ENCODE measurements at regions not wholly inside any gene's neighbourhood (a gene's known extent, or its start where the extent isn't known, plus 50 kb on each side); places are given as distances from the start of the nearest gene placed in this dataset.

DNA sequence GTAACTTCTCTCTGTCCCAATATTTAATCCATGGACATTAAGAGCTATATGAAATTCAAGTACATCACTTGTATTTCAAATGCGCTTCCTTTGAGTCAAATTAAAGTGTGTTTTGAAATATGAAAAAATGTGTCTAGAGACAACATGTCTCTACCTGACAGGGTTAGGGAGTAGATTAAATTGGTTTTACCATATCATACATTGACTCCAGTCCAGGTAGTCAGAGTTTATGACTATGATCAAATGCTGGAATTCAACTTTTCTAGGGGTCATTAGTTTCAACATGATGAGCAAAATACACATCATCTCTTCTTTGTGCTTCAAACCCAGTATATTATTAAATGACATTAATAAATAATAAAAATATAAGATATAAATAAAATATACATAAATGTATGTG lies 259.2 kb downstream of the CDH10 start:
- no CpG with 5 or more reads among the region's 1 CpG for WGBS, 2 experiments (ENCODE audit: insufficient coverage in 2 of 2)
- Histone ChIP-seq H3K9me3 (ENCODE audit: control insufficient read depth, low read length) (no peaks in the 10 kb centered on the region), H3K27ac (ENCODE audit: low read depth, low read length, severe bottlenecking) (no peak overlapping the region)

DNA sequence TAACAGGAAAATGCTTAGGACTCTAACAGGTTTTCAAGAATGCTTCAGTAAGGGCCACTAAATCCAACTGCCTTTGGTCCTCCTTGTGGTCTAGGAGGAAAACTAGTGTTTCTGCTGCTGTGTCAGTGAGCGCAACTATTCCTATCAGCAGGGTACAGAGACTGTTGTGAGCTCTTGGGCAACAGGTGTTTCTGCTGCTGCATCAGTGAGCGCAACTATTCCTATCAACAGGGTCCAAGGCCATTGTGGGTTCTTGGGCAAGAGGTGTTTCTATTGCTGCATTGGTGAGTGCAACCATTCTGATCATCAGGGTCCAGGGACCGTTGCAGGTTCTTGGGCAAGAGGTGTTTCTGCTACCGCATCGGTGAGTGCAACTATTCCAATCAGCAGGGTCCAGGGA lies 256.3 kb downstream of the CDH10 start:
- no peaks in the 10 kb centered on the region for H3K9me3 ChIP-seq (ENCODE audit: control insufficient read depth, low read length)
- 96% methylated on average over 3 to 4 of the region's 5 CpGs for WGBS, 2 experiments (ENCODE audit: insufficient coverage in 2 of 2)
- no peaks in the 10 kb centered on the region for H3K36me3 ChIP-seq (ENCODE audit: control insufficient read depth, insufficient read depth, low read length)
- no peak overlapping the region for H3K27ac ChIP-seq (ENCODE audit: low read depth, low read length, severe bottlenecking)
- H3K4me1 ChIP-seq (ENCODE audit: control insufficient read depth, insufficient read depth, low read length, poor library complexity, severe bottlenecking): peaks cover 13% of the 10 kb centered on the region
- H3K4me3 ChIP-seq (ENCODE audit: extremely low read depth, insufficient read depth, low read length, poor library complexity, severe bottlenecking): no peak overlapping the region

More for the DNA sequence above, 259.2 kb downstream of the CDH10 start:
- Histone ChIP-seq H3K36me3 (ENCODE audit: control insufficient read depth, insufficient read depth, low read length) (no peaks in the 10 kb centered on the region), H3K4me3 (ENCODE audit: extremely low read depth, insufficient read depth, low read length, poor library complexity, severe bottlenecking) (no peak overlapping the region), H3K4me1 (ENCODE audit: control insufficient read depth, insufficient read depth, low read length, poor library complexity, severe bottlenecking) (peaks cover 7% of the 10 kb centered on the region)

DNA sequence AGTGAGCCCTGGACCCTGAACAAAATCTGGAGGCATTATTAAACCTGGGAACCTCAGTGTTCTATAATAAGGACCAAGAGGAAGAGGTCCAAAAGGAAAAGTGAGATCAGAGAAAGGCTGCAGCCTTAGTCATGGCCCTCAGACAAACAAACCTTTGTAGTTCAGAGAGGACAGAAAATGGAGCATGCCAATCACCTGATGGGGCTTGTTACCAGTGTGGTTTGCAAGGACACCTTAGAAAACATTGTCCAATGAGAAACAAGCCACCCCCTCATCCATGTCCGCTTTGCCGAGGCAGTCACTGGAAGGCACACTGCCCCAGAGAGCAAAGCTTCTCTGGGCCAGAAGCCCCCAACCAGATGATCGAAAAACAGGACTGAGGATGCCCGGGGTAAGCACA lies 254.8 kb downstream of the CDH10 start:
- peaks cover 13% of the 10 kb centered on the region for H3K4me1 ChIP-seq (ENCODE audit: control insufficient read depth, insufficient read depth, low read length, poor library complexity, severe bottlenecking)
- no peak overlapping the region for H3K27ac ChIP-seq (ENCODE audit: low read depth, low read length, severe bottlenecking)
- no peaks in the 10 kb centered on the region for H3K9me3 ChIP-seq (ENCODE audit: control insufficient read depth, low read length)
- H3K36me3 ChIP-seq (ENCODE audit: control insufficient read depth, insufficient read depth, low read length): no peaks in the 10 kb centered on the region
- no peak overlapping the region for H3K4me3 ChIP-seq (ENCODE audit: extremely low read depth, insufficient read depth, low read length, poor library complexity, severe bottlenecking)
- WGBS, 2 experiments (ENCODE audit: insufficient coverage in 2 of 2): 93 to 100% methylated on average over 3 to 4 of the region's 4 CpGs

GRCh38 chr5:24391816-24392215 lies 253.0 kb downstream of the CDH10 start:
- peak overlapping the region; percentile 88 for H3K27ac ChIP-seq (ENCODE audit: low read depth, low read length, severe bottlenecking)
- no peaks in the 10 kb centered on the region for H3K9me3 ChIP-seq (ENCODE audit: control insufficient read depth, low read length)
- WGBS, 2 experiments (ENCODE audit: insufficient coverage in 2 of 2): 58 to 84% methylated on average over 3 to 5 of the region's 7 CpGs

DNA sequence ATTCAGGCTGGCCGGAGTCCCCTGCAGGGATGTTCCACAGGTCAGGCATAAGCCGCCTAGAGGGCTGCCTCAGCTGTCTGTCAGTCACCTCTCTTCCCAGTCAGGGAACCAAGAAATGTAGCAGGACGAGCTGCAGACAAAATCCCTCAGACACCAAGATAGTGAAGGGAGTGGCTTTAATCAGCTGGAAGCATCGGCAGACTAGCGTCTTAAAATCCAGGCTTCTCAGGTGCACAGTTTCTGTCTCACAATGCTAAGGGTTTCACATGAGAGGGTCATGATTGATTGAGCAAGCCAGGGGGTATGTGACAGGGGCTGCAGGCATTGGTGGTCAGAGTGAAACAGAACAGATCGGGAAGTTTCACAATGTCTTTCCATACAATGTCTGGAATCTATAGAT lies 247.2 kb downstream of the CDH10 start:
- Histone ChIP-seq H3K4me1 (ENCODE audit: control insufficient read depth, insufficient read depth, low read length, poor library complexity, severe bottlenecking) (peaks cover 11% of the 10 kb centered on the region), H3K27ac (ENCODE audit: low read depth, low read length, severe bottlenecking) (peak overlapping the region; percentile 72), H3K4me3 (ENCODE audit: extremely low read depth, insufficient read depth, low read length, poor library complexity, severe bottlenecking) (peak overlapping the region; percentile 1), H3K9me3 (ENCODE audit: control insufficient read depth, low read length) (peaks cover 9% of the 10 kb centered on the region), H3K36me3 (ENCODE audit: control insufficient read depth, insufficient read depth, low read length) (no peaks in the 10 kb centered on the region)
- WGBS, 2 experiments (ENCODE audit: insufficient coverage in 2 of 2): 64 to 70% methylated on average over 4 to 5 of the region's 6 CpGs

More at GRCh38 chr5:24391816-24392215, 253.0 kb downstream of the CDH10 start:
- Histone ChIP-seq H3K4me3 (ENCODE audit: extremely low read depth, insufficient read depth, low read length, poor library complexity, severe bottlenecking) (no peak overlapping the region), H3K36me3 (ENCODE audit: control insufficient read depth, insufficient read depth, low read length) (no peaks in the 10 kb centered on the region), H3K4me1 (ENCODE audit: control insufficient read depth, insufficient read depth, low read length, poor library complexity, severe bottlenecking) (peaks cover 13% of the 10 kb centered on the region)

DNA sequence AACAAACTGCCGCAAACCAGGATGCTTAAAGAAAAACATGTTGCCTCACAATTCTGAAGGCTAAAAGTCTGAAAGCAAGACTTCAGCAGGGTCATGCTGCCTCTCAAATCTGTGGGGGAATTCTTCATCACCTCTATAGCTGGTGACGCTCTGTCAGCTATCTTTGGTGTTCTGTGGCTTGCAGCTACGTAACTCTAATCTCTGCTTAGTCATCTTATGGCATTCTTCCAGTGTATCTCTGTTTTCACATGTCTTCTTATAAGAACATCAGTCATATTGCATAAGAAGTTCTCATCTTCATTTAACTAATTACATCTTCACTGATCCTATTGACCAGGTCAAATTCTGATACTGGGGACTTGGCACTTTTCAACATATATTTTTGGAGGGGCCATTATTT lies 243.0 kb downstream of the CDH10 start:
- Histone ChIP-seq H3K9me3 (ENCODE audit: control insufficient read depth, low read length) (peaks cover 9% of the 10 kb centered on the region), H3K36me3 (ENCODE audit: control insufficient read depth, insufficient read depth, low read length) (no peaks in the 10 kb centered on the region), H3K4me3 (ENCODE audit: extremely low read depth, insufficient read depth, low read length, poor library complexity, severe bottlenecking) (no peak overlapping the region), H3K27ac (ENCODE audit: low read depth, low read length, severe bottlenecking) (no peak overlapping the region), H3K4me1 (ENCODE audit: control insufficient read depth, insufficient read depth, low read length, poor library complexity, severe bottlenecking) (peaks cover 11% of the 10 kb centered on the region)
- 56% methylated on average over 3 of the region's 3 CpGs; no CpG with 5 or more reads in 1 of the 2 experiments for WGBS, 2 experiments (ENCODE audit: insufficient coverage in 2 of 2)

- no peaks in the 10 kb centered on the region for H3K9me3 ChIP-seq (ENCODE audit: control insufficient read depth, low read length)
- no peak overlapping the region for H3K27ac ChIP-seq (ENCODE audit: low read depth, low read length, severe bottlenecking)
- 82 to 83% methylated on average over 1 to 2 of the region's 3 CpGs for WGBS, 2 experiments (ENCODE audit: insufficient coverage in 2 of 2)
- no peaks in the 10 kb centered on the region for H3K36me3 ChIP-seq (ENCODE audit: control insufficient read depth, insufficient read depth, low read length)
- no peak overlapping the region for H3K4me3 ChIP-seq (ENCODE audit: extremely low read depth, insufficient read depth, low read length, poor library complexity, severe bottlenecking)
- no peaks in the 10 kb centered on the region for H3K4me1 ChIP-seq (ENCODE audit: control insufficient read depth, insufficient read depth, low read length, poor library complexity, severe bottlenecking)
Measured at GRCh38 chr5:24407466-24407865, 237.3 kb downstream of the CDH10 start.

- H3K4me1 ChIP-seq (ENCODE audit: control insufficient read depth, insufficient read depth, low read length, poor library complexity, severe bottlenecking): no peaks in the 10 kb centered on the region
- 83 to 100% methylated on average over 1 of the region's 1 CpG for WGBS, 2 experiments (ENCODE audit: insufficient coverage in 2 of 2)
- H3K36me3 ChIP-seq (ENCODE audit: control insufficient read depth, insufficient read depth, low read length): no peaks in the 10 kb centered on the region
- H3K27ac ChIP-seq (ENCODE audit: low read depth, low read length, severe bottlenecking): no peak overlapping the region
- H3K4me3 ChIP-seq (ENCODE audit: extremely low read depth, insufficient read depth, low read length, poor library complexity, severe bottlenecking): no peak overlapping the region
- no peaks in the 10 kb centered on the region for H3K9me3 ChIP-seq (ENCODE audit: control insufficient read depth, low read length)
Measured at GRCh38 chr5:24428345-24428744, 216.4 kb downstream of the CDH10 start.

- Histone ChIP-seq H3K36me3 (ENCODE audit: control insufficient read depth, insufficient read depth, low read length) (no peaks in the 10 kb centered on the region), H3K9me3 (ENCODE audit: control insufficient read depth, low read length) (no peaks in the 10 kb centered on the region), H3K27ac (ENCODE audit: low read depth, low read length, severe bottlenecking) (no peak overlapping the region), H3K4me3 (ENCODE audit: extremely low read depth, insufficient read depth, low read length, poor library complexity, severe bottlenecking) (no peak overlapping the region), H3K4me1 (ENCODE audit: control insufficient read depth, insufficient read depth, low read length, poor library complexity, severe bottlenecking) (no peaks in the 10 kb centered on the region)
- no CpG with 5 or more reads among the region's 3 CpGs for WGBS, 2 experiments (ENCODE audit: insufficient coverage in 2 of 2)
Measured at GRCh38 chr5:24433555-24433954, 211.2 kb downstream of the CDH10 start.

Data from mesodermal cell (in vitro differentiated cells).